Upper lobe of left lung (tissue), 4 donors: ENCODE measurements at regions not wholly inside any gene's neighbourhood (a gene's known extent, or its start where the extent isn't known, plus 50 kb on each side); places are given as distances from the start of the nearest gene placed in this dataset.

Source experiments
- EP300 ChIP-seq, 4 donors: sonication (generic); formaldehyde crosslinking; IDR thresholded peaks; one replicate each; pipeline ENCODE4 v1.5.1; 2017; ENCODE audit warnings: antibody characterized with exemption in 4 of 4, control low read depth in 2 of 4
- POLR2A ChIP-seq, 4 donors: fragments of 450-650 bp; IDR thresholded peaks; one replicate each; pipeline ENCODE4 v1.5.1; 2016 to 2017; ENCODE audit warnings: antibody characterized with exemption in 4 of 4, mild to moderate bottlenecking in 2 of 4
- POLR2AphosphoS5 ChIP-seq, 2 donors: sonication (generic); formaldehyde crosslinking; IDR thresholded peaks; one replicate each; pipeline ENCODE4 v1.5.1; 2017; ENCODE audit warnings: antibody characterized with exemption in 2 of 2
- TF ChIP-seq, protein P1 (sequence below), 6 experiments: fragments of 450-650 bp in 4 of 6; fragments of 200-600 bp in 2 of 6; sonication (generic) in 2 of 6; IDR thresholded peaks; one replicate each; pipeline ENCODE4 v1.5.1; 2016 to 2019; ENCODE audit warnings: antibody characterized with exemption in 6 of 6

DNA sequence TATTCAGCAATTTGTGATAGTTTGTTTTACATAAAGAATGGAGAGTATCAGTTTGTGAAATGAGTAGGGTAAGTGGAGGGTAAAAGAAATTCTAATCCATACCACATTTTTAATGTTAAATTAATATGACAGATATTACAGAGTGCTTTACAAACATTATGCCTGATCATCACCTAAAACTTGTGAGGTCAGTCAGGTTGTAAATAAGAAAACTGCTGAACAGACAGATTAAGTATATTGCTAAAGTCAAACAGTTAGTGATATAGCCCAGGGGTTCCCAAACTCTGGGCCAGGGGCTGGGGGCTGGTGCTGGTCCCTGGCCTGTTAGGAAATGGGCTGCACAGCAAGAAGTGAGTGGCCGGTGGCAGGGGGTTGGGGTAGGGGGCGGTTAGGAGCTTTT, 273.6 kb downstream of the TRAM1L1 start:
- TF ChIP-seq, protein P1, sequence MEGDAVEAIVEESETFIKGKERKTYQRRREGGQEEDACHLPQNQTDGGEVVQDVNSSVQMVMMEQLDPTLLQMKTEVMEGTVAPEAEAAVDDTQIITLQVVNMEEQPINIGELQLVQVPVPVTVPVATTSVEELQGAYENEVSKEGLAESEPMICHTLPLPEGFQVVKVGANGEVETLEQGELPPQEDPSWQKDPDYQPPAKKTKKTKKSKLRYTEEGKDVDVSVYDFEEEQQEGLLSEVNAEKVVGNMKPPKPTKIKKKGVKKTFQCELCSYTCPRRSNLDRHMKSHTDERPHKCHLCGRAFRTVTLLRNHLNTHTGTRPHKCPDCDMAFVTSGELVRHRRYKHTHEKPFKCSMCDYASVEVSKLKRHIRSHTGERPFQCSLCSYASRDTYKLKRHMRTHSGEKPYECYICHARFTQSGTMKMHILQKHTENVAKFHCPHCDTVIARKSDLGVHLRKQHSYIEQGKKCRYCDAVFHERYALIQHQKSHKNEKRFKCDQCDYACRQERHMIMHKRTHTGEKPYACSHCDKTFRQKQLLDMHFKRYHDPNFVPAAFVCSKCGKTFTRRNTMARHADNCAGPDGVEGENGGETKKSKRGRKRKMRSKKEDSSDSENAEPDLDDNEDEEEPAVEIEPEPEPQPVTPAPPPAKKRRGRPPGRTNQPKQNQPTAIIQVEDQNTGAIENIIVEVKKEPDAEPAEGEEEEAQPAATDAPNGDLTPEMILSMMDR (IDR thresholded peaks at IDR 0.05), result no peak
- TF ChIP-seq POLR2AphosphoS5 (IDR thresholded peaks at IDR 0.05) (no peak), POLR2A (IDR thresholded peaks at IDR 0.05) (no peak), EP300 (IDR thresholded peaks at IDR 0.05) (no peak)
